ENCODE measurements at regions not wholly inside any gene's neighbourhood (a gene's known extent, or its start where the extent isn't known, plus 50 kb on each side); places are given as distances from the start of the nearest gene placed in this dataset.
"Not testable (repeated sequence)": the region's sequence is repeated elsewhere in the genome, so short reads cannot be mapped to it uniquely, and the experiment has no call there.

- DNase-seq (ENCODE audit: low read depth in 1 of 2, low spot score in 2 of 2): no peak
- Histone ChIP-seq H3K4me1 (replicated peaks) (no peaks in the 10 kb centered on the region), H3K27ac (no peak overlapping the region), H3K27me3 (replicated peaks) (no peaks in the 10 kb centered on the region), H3K9me3 (replicated peaks) (no peaks in the 10 kb centered on the region), H3K36me3 (no peaks in the 10 kb centered on the region), H3K4me3 (no peak overlapping the region)
These were observed 1171.8 kb upstream of the B3GALT2 start for GRCh38 chr1:194358208-194358581.

- H3K36me3 ChIP-seq; H3K4me1 ChIP-seq (replicated peaks); H3K9me3 ChIP-seq (replicated peaks); H3K27me3 ChIP-seq (replicated peaks); H3K4me3 ChIP-seq; H3K27ac ChIP-seq; DNase-seq (ENCODE audit: low read depth in 1 of 2, low spot score in 2 of 2): not testable (repeated sequence)
These were observed 1171.3 kb upstream of the B3GALT2 start for GRCh38 chr1:194357573-194358207.

- H3K4me3 ChIP-seq: no peak overlapping the region
- no peaks in the 10 kb centered on the region for H3K36me3 ChIP-seq
- no peak overlapping the region for H3K27ac ChIP-seq
- DNase-seq (ENCODE audit: low read depth in 1 of 2, low spot score in 2 of 2): no peak
- H3K4me1 ChIP-seq (replicated peaks): no peaks in the 10 kb centered on the region
- peaks cover 3% of the 10 kb centered on the region; the same call in 1 of the 2 replicates for H3K9me3 ChIP-seq (replicated peaks)
- H3K27me3 ChIP-seq (replicated peaks): no peaks in the 10 kb centered on the region
These were observed 1169.2 kb upstream of the B3GALT2 start for GRCh38 chr1:194355488-194356106.

- H3K4me3 ChIP-seq: no peak overlapping the region
- H3K27ac ChIP-seq: no peak overlapping the region
- H3K9me3 ChIP-seq (replicated peaks): peaks cover 3% of the 10 kb centered on the region; the same call in 1 of the 2 replicates
- no peaks in the 10 kb centered on the region for H3K27me3 ChIP-seq (replicated peaks)
- H3K4me1 ChIP-seq (replicated peaks): no peaks in the 10 kb centered on the region
- no peak for DNase-seq (ENCODE audit: low read depth in 1 of 2, low spot score in 2 of 2)
- H3K36me3 ChIP-seq: no peaks in the 10 kb centered on the region
These were observed 1166.7 kb upstream of the B3GALT2 start for GRCh38 chr1:194353121-194353520.

GRCh38 chr1:194347200-194347599, 1160.8 kb upstream of the B3GALT2 start:
- no peaks in the 10 kb centered on the region for H3K4me1 ChIP-seq (replicated peaks)
- no peak overlapping the region for H3K27ac ChIP-seq
- H3K27me3 ChIP-seq (replicated peaks): no peaks in the 10 kb centered on the region
- no peaks in the 10 kb centered on the region; the same call in 1 of the 2 replicates for H3K9me3 ChIP-seq (replicated peaks)
- no peak for DNase-seq (ENCODE audit: low read depth in 1 of 2, low spot score in 2 of 2)
- H3K36me3 ChIP-seq: no peaks in the 10 kb centered on the region
- H3K4me3 ChIP-seq: no peak overlapping the region

- Histone ChIP-seq H3K4me3 (no peak overlapping the region), H3K27me3 (replicated peaks) (no peaks in the 10 kb centered on the region), H3K27ac (no peak overlapping the region), H3K9me3 (replicated peaks) (no peaks in the 10 kb centered on the region; the same call in 1 of the 2 replicates), H3K4me1 (replicated peaks) (no peaks in the 10 kb centered on the region), H3K36me3 (no peaks in the 10 kb centered on the region)
- DNase-seq (ENCODE audit: low read depth in 1 of 2, low spot score in 2 of 2): no peak
These were observed 1156.3 kb upstream of the B3GALT2 start for GRCh38 chr1:194342484-194343262.

- no peak for DNase-seq (ENCODE audit: low read depth in 1 of 2, low spot score in 2 of 2)
- Histone ChIP-seq H3K4me1 (replicated peaks) (no peaks in the 10 kb centered on the region), H3K36me3 (no peaks in the 10 kb centered on the region), H3K4me3 (no peak overlapping the region), H3K27ac (no peak overlapping the region), H3K9me3 (replicated peaks) (no peaks in the 10 kb centered on the region), H3K27me3 (replicated peaks) (no peaks in the 10 kb centered on the region)
These were observed 1155.2 kb upstream of the B3GALT2 start for GRCh38 chr1:194341587-194341986.

- no peak for DNase-seq (ENCODE audit: low read depth in 1 of 2, low spot score in 2 of 2)
- no peaks in the 10 kb centered on the region for H3K27me3 ChIP-seq (replicated peaks)
- no peaks in the 10 kb centered on the region for H3K36me3 ChIP-seq
- no peaks in the 10 kb centered on the region for H3K4me1 ChIP-seq (replicated peaks)
- H3K9me3 ChIP-seq (replicated peaks): no peaks in the 10 kb centered on the region
- no peak overlapping the region for H3K27ac ChIP-seq
- H3K4me3 ChIP-seq: no peak overlapping the region
These were observed 1153.1 kb upstream of the B3GALT2 start for GRCh38 chr1:194339471-194339870.

GRCh38 chr1:194338241-194338948, 1152.0 kb upstream of the B3GALT2 start:
- H3K36me3 ChIP-seq: no peaks in the 10 kb centered on the region
- no peak overlapping the region for H3K4me3 ChIP-seq
- H3K4me1 ChIP-seq (replicated peaks): no peaks in the 10 kb centered on the region
- no peaks in the 10 kb centered on the region for H3K9me3 ChIP-seq (replicated peaks)
- no peak for DNase-seq (ENCODE audit: low read depth in 1 of 2, low spot score in 2 of 2)
- no peak overlapping the region for H3K27ac ChIP-seq
- no peaks in the 10 kb centered on the region for H3K27me3 ChIP-seq (replicated peaks)

GRCh38 chr1:194333240-194333639, 1146.8 kb upstream of the B3GALT2 start:
- Histone ChIP-seq H3K36me3 (no peaks in the 10 kb centered on the region), H3K27ac (no peak overlapping the region), H3K4me1 (replicated peaks) (no peaks in the 10 kb centered on the region), H3K27me3 (replicated peaks) (no peaks in the 10 kb centered on the region), H3K9me3 (replicated peaks) (no peaks in the 10 kb centered on the region), H3K4me3 (no peak overlapping the region)
- DNase-seq (ENCODE audit: low read depth in 1 of 2, low spot score in 2 of 2): no peak

- no peaks in the 10 kb centered on the region for H3K27me3 ChIP-seq (replicated peaks)
- H3K4me1 ChIP-seq (replicated peaks): no peaks in the 10 kb centered on the region
- no peak overlapping the region for H3K27ac ChIP-seq
- H3K36me3 ChIP-seq: no peaks in the 10 kb centered on the region
- no peaks in the 10 kb centered on the region for H3K9me3 ChIP-seq (replicated peaks)
- H3K4me3 ChIP-seq: no peak overlapping the region
- DNase-seq (ENCODE audit: low read depth in 1 of 2, low spot score in 2 of 2): no peak
These were observed 1145.3 kb upstream of the B3GALT2 start for GRCh38 chr1:194331758-194332157.

GRCh38 chr1:194322751-194323150, 1136.3 kb upstream of the B3GALT2 start:
- no peaks in the 10 kb centered on the region for H3K9me3 ChIP-seq (replicated peaks)

GRCh38 chr1:194318790-194319280, 1132.4 kb upstream of the B3GALT2 start:
- DNase-seq (ENCODE audit: low read depth in 1 of 2, low spot score in 2 of 2): no peak
- H3K4me1 ChIP-seq (replicated peaks): no peaks in the 10 kb centered on the region
- no peaks in the 10 kb centered on the region for H3K27me3 ChIP-seq (replicated peaks)
- no peaks in the 10 kb centered on the region for H3K36me3 ChIP-seq
- no peak overlapping the region for H3K27ac ChIP-seq
- no peak overlapping the region for H3K4me3 ChIP-seq
- H3K9me3 ChIP-seq (replicated peaks): no peaks in the 10 kb centered on the region

More at GRCh38 chr1:194322751-194323150, 1136.3 kb upstream of the B3GALT2 start:
- Histone ChIP-seq H3K27me3 (replicated peaks) (no peaks in the 10 kb centered on the region), H3K27ac (no peak overlapping the region), H3K4me1 (replicated peaks) (no peaks in the 10 kb centered on the region), H3K36me3 (no peaks in the 10 kb centered on the region), H3K4me3 (no peak overlapping the region)
- DNase-seq (ENCODE audit: low read depth in 1 of 2, low spot score in 2 of 2): no peak

Data from SJSA1 (cell line).